Hippocampal formation (tissue), 2 donors: ENCODE measurements at regions not wholly inside any gene's neighbourhood (a gene's known extent, or its start where the extent isn't known, plus 50 kb on each side); places are given as distances from the start of the nearest gene placed in this dataset.
A peak's percentile ranks its signal among the peaks of the same experiment; 100 is the strongest.

ENCODE experiments used
- DNase-seq, 2 donors: peaks; one replicate each; lab custom pipeline; 2025; lab: John Stamatoyannopoulos, UW

GRCh38 chr21:21605521-21605920, 607.3 kb downstream of the NCAM2 start:
- DNase-seq, result no peak

GRCh38 chr21:21606041-21606440, 607.8 kb downstream of the NCAM2 start:
- DNase-seq, result no peak

DNA sequence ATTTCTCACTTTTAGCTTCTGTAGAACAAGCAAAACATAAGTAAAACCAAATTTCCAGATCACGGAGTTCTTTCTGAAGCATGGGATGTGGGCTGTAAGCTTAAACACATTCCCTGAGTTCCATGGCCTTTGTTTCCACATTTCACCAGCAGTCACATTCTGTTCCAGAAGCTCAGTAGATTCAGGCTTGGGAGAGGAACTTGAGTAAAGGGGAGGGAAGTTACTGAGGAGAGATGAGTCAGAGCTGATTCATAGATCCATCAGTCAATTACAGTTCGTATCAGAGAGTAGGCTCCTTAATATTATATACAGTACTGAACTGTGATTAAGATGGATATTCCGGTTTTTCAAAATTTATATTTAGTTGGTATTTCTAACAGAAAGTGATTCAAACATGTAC, 614.3 kb downstream of the NCAM2 start:
- no peak for DNase-seq

DNA sequence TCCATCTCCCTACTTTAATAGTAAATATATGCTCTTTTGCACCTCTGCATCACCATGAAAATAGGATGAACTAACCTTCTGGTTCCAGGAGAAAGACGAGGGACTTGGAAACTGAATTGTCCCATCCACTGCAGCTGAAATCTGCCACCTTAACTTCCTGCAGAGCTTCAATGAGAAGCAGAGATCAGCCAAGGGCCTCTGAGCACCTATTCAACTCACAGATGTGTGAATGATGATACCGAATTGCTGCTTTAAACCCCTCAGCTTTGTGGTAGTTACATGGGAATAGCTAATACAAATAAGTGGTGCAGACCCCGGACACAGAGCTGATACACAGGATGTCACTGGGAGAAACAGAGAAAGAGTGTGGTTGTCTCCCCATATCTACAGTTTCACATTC, 616.8 kb downstream of the NCAM2 start:
- no peak for DNase-seq

DNA sequence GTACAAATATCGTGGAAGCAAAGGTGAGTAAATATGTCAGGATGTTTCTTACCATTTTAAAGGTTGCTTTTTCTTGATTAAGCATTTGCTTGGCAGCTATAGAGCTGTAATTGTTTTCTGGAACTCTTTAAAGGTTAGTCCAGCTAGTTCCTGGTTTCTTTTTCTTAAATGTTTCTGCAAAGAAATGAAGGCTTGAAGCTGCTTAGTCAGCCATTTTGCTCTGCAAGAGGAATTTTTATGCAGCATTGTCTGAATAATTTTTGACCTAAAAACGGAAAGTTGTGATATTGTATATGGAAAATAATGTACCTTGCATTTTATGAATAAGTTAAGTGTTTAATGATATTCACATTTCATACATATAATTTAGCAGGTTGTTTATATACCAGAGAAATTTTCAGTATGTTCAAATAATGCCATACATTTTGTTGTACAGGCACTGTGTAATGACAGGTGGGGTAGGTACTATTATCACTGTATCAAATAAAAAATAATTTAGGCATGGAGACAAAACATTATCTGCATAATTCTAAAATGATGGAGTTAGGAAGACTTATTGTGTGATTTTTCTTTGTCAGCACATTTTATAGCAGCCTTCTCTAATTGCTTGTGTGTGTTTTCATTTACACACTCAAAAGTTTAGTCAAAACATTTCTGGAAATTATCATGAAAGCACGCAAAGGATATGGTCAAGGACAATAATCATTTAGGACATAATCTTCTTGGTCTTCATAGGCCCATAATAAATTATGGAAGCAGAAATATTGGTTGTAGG, 624.4 kb downstream of the NCAM2 start:
- no peak for DNase-seq

- DNase-seq, result no peak
These were observed 626.5 kb downstream of the NCAM2 start for GRCh38 chr21:21624674-21625073.

DNA sequence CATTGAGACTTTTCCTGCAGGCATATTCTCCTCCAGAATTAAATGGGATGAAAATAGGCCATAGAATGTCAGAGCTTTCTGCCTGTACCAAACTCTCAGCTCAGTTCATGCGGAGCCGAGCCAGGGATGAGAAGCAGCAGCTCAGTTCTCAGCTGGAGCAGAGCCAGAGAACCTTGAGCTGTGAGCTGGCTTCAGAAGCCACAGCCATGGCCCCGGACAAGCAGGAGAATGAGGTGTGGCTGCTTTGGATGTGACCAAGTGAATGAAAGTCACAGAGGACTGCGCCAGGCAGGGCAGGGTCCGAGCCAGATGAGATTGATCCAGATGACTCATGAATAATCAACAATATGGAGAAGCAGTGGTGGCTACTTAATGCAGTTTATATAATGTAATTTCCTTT, 633.8 kb downstream of the NCAM2 start:
- no peak for DNase-seq

DNA sequence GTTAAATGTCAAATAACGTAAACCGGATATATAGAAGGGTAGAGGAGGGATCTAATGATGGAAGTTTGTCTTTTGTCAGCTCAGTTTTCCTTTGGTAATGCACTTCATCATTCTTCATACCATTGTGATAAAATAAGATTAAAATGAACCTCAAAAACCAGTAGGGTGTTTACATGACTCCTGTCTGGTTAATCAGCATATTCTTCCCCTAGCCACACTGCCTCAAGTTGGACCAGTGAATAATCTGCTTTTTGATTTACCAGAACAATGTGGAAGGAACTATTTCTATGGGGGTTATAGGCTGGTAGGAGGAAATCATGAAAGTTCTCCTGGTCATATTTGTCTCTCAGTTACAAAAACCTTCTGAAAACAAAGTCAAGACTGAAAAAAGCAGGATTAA, 634.7 kb downstream of the NCAM2 start:
- DNase-seq, result no peak

DNA sequence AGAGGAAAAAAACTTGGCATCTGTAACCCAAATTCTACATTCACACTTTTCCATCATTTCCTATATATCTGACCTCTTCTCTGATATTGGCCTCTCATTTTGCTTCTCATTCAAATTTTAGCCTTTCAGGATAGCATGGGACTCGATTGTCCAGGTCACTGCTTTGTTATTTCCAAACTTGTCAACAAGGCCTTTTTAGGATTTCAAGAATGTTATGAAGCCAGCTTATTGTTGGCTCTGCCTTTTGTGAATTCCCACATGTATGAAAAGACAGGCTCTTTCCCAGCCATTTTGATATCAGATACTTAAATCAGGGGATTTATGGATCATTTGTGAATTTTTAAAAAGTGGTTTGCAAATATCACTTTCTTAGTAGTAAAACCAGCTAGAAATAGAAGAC, 663.5 kb downstream of the NCAM2 start:
- DNase-seq, result no peak

- no peak for DNase-seq
These were observed 664.6 kb downstream of the NCAM2 start for GRCh38 chr21:21662776-21663175.

- no peak for DNase-seq
These were observed 666.7 kb downstream of the NCAM2 start for GRCh38 chr21:21664871-21665270.

DNA sequence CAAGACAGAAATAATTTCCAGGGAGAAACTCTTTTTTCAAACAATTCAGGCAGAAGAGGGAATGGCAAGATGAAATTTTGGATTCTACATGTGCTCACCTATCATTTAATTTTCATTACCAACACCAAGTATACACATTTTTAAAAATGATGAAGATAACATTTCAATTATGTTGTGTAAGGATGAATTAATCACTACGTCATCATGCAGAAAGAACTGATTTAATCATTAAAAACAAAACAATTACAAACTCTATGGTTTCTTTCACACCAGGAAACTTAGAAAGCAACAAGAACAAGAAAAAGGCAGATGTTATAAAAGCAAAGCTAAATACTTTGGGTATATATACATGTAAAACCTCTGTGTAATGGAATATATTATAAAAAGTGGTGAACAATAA, 668.5 kb downstream of the NCAM2 start:
- DNase-seq, result no peak

GRCh38 chr21:21668198-21668597, 670.0 kb downstream of the NCAM2 start:
- DNase-seq, result no peak

GRCh38 chr21:21673959-21674358, 675.8 kb downstream of the NCAM2 start:
- DNase-seq, result no peak

- no peak for DNase-seq
These were observed 677.4 kb downstream of the NCAM2 start for GRCh38 chr21:21675601-21676000.

GRCh38 chr21:21682172-21682571, 684.0 kb downstream of the NCAM2 start:
- no peak for DNase-seq

DNA sequence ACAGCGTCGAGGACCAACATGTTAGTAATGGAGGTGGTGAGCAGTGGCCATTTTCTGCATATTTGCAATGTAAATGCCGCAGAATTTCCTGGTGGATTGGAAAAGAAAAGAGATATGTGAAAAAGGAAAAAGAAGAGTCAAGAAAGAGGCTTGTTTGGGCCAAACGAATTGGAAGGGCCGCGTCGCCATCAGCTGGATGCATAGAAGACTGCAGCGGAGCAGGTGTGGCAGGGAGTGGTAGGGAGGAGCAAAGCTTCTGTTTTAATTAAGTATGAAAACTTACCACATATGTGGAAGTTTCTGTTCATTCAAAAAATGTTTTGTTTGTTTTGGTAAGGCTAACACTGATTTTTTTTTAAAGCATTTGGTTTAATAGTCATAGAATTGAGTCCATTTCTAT, 690.7 kb downstream of the NCAM2 start:
- DNase-seq, result no peak

DNA sequence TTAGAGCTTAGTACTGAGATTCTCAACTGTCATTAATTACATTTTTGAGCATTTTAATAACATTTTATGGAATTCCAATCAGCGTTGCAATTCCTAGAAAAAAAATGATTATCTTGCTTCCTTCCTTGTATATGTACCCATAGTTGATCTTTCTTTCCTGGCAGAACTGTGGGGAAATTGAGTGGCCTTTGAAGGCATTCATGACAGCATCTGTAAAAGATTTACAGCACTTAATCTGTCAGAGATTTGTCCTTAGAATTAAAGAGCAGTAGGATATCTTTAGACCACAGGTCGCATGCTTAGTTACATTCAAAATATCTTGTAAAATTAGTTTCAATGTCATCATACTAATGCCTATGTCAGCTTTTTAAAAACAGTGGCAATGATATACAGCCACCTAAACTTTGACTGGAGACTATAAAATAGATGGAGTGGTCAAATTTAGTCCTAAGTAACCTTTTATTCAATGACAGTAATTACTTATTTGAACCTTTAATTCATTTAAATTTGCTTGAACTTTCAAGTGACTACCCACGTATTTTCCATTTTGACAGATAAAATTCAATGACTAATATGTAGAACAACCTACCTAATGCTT, 692.0 kb downstream of the NCAM2 start:
- no peak for DNase-seq

DNA sequence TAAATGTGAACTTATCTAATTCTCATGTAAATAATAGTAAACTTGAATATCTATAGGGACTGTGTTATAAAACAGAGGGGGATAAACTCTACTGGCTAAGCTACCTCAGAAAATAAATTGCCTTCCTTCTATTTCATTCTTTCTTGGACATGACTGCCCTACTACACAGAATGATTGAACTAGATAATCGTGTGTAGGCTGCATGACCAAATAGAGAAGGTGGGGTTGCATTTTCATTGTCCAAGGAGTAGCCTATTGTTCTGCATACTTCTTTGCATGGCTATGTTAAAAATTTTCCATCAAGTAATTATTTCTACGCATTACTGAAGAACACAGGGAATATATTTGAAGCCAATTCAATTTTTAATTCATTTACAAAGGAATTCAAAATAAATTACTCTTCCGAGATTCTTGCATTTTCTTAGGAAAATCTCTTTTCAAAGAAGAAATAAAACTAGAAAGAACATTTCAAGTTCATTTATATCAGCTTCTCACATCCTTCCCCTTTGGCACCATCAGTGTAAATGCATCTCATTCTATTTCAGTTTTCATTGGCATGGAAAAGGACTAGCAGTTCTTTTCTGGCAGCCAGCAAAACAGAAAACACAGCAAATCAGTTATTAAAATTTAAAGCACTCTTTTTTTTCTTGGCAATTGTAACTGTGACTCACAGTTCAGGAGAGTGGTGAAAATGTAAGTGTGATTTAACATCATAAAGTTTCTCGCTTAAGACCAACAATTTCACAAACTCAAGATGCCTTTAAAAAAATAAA, 714.7 kb downstream of the NCAM2 start:
- DNase-seq, result peak in 1 of 2 donors; percentile 46

GRCh38 chr21:21713651-21714180, 715.5 kb downstream of the NCAM2 start:
- no peak for DNase-seq

- no peak for DNase-seq
These were observed 716.2 kb downstream of the NCAM2 start for GRCh38 chr21:21714426-21714825.

DNA sequence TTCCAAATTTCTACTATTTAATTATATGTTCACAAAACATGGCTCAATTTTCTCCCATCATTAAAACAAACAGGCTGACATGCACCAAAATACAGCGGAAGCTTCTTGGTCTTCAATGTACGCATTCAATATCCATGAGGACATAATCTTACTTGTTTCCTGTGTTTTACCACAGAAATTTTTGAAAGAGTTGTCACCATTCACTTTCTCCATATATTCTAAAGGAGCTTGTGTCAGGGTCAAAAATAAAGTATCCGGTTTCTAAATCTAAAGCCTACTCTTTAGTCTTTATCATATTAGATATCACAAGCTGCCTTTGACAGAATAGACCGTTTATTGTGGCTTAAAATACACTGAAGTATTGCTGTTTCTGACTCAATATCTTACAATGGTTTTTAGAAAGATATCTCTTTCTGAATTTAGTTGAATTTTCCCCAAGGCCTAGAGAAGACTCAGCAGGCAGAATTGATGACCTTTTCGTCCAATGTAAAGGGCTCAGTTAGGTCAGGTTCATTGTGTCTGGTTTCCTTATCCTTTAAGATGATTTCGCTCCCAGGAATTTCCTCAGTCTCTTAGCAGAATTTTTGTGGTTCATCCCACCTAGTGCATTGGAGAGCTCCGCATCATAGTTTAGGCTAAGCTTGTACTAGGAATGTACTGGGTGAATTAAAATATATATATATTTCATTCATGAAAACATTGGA, 717.2 kb downstream of the NCAM2 start:
- DNase-seq, result no peak
